ENCODE measurements at regions not wholly inside any gene's neighbourhood (a gene's known extent, or its start where the extent isn't known, plus 50 kb on each side); places are given as distances from the start of the nearest gene placed in this dataset.
A peak's percentile ranks its signal among the peaks of the same experiment; 100 is the strongest.

DNA sequence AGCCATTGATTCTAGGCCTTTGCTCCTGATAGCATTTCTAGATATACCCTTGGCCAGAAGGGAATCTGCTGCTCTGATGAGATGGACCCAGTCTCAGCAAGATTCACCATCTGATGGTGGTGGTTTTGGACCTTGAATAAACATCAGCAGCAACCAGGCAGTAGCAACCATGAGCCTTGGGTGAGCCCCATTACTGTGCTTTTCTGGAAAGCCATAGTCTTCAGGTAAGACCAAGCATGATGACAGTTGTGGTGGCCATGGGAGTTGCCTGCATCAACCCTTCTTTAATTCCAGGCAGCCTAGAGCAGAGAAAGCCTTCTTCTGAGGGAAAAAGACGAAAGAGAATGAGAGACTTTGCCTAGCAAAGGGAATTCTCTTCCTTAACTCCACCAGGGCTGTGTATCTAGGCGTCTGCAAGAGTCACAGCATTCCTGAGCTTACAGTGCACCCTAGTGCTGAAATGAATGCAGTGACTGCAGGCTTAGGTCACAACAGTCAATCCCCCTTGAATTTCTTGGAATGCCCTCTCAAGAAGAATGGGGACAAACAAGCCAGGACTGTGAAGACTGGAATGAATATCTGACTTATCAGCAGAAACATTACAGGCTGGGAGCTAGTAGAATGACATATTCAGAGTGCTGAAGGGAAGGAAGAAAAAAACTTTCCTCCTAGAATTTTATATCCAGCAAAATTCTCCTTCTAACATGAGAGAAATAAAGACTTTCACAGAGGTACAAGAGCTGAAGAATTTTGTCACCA is 942.4 kb upstream of the PCDH20 start:
- TF ChIP-seq, protein P1, sequence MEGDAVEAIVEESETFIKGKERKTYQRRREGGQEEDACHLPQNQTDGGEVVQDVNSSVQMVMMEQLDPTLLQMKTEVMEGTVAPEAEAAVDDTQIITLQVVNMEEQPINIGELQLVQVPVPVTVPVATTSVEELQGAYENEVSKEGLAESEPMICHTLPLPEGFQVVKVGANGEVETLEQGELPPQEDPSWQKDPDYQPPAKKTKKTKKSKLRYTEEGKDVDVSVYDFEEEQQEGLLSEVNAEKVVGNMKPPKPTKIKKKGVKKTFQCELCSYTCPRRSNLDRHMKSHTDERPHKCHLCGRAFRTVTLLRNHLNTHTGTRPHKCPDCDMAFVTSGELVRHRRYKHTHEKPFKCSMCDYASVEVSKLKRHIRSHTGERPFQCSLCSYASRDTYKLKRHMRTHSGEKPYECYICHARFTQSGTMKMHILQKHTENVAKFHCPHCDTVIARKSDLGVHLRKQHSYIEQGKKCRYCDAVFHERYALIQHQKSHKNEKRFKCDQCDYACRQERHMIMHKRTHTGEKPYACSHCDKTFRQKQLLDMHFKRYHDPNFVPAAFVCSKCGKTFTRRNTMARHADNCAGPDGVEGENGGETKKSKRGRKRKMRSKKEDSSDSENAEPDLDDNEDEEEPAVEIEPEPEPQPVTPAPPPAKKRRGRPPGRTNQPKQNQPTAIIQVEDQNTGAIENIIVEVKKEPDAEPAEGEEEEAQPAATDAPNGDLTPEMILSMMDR (IDR thresholded peaks at IDR 0.05): peak; percentile 69

DNA sequence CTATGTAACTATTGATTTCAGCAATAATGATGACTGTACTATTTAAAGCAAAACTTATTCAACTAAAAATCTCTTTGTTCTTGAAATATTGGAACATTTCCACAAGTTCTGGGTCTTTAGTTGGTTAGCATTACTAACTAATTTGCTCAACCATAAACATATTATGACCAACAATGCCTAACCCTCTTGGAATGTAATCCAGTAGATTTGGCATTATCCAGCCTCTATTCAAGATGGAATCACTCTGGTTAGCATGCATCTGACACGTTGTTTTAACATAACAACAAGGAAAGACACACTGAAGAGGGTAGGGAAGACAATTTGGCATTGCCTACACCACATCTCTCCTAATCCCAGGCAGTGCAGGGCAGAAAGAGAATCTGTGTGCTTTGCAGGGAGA is 941.3 kb upstream of the PCDH20 start:
- TF ChIP-seq, protein P1 (IDR thresholded peaks at IDR 0.05): no peak

DNA sequence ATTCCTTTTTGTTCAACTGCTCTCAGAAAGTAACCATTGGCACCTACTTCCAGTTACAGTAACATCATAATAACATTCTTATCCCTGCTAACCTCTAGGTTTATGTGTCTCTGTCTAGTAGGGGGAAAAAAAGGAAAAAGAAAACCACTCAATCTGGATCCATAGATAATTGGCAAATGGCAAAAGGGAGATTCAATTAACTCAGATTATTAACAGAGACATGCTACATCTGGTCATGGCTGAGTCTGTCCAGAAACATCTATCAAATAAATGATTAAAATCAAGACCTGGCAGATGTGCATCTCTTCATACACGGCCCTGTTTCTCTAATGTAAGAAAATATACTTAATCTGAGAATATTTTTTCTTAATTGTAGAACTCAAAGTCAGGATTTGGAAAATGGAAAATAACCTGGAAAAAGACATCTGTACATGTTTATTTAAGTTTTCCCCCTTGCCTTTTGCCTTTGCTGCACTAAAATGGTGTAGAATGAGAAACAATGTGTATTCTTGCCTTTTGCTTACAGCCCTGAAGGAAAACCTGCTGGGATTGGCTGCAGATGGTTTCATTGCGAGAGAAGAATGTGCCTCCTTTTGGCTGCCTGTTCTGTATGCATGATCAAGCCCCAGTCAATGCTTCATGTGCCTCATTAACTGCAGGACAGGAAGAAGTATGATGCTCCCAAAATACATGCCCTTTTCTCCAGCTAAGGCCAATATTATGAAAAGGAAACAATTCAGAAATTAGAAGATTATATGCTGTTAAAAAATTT is 921.6 kb upstream of the PCDH20 start:
- TF ChIP-seq, protein P1 (IDR thresholded peaks at IDR 0.05): no peak

DNA sequence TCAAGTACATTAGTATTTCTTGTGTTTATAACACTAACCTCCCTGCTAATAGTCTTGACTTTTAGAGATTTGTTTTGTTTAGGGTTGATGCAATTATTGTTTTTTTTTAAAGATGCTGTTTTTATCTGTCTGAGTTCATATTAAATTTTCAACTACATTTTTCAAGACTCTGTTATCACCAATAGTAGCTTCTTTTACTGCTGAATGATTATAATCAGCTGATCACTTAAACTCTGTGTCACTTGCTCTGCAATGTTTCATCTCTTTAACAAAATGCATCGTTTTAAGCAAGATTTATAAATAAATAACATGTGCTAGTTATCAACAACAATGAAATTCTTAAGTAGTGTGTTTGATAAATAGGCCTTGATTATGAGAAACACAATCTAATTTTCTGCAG is 920.9 kb upstream of the PCDH20 start:
- TF ChIP-seq, protein P1 (IDR thresholded peaks at IDR 0.05): no peak

DNA sequence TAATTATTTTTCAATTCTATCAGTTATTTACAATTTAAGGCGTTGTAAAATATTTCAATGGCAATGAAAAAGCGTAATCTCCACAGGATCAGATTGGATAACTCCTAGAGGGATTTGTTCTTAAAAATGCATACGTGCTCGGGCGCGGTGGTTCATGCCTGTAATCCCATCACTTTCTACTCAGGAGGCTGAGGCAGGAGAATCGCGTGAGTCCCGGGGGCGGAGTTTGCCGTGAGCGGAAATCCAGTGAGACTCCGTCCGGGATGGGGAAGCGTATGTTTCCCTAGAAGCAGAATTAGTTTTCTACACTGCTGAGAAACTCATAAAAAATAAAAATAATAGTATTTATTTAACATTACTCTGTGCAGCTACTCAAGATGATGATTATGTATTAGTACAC is 917.8 kb upstream of the PCDH20 start:
- TF ChIP-seq, protein P1 (IDR thresholded peaks at IDR 0.05): no peak

DNA sequence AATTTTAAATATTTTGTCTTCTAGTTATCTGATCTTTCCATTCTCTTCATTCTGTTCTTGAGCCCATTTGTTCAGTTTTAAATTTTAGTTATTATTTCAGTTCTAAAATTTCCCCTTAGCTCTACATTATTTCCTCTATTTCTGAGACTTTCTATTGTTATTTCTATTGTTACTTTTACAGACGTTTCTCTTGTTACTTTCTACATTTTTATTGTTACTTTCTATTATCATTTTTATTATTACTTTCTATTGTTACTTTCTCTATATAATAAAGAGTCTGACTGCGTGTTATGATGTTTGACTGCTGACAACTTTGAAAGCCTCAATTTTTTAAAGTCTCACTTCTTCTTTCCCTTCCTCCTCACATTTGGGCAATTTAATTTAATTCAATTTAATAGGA is 915.7 kb upstream of the PCDH20 start:
- TF ChIP-seq, protein P1 (IDR thresholded peaks at IDR 0.05): no peak

DNA sequence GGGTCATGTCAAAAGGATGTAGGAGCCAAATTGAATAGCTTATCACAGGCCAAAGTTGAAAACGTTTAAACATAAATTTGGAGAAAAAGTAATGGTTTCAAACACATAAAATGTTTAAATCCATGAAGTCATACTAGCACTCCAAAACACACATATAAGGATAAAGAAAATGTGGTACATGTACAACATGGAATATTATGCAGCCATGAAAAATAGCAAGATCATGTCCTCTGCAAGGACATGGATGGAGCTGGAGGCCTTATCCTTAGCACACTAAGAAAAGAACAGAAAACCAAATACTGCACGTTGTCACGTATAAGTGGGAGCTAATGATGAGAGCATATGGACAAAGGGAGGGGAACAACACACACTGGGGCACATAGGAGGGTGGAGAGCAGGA is 911.7 kb upstream of the PCDH20 start:
- TF ChIP-seq, protein P1 (IDR thresholded peaks at IDR 0.05): no peak

Data from LNCAP (cell line).